ENCODE measurements at regions not wholly inside any gene's neighbourhood (a gene's known extent, or its start where the extent isn't known, plus 50 kb on each side); places are given as distances from the start of the nearest gene placed in this dataset.

GRCh38 chr3:81072591-81072990 is 688.9 kb downstream of the GBE1 start:
- no peak for TF ChIP-seq CTCF (IDR thresholded peaks at IDR 0.05)

GRCh38 chr3:81068546-81068945 is 692.9 kb downstream of the GBE1 start:
- no peak for TF ChIP-seq CTCF (IDR thresholded peaks at IDR 0.05)

- no peak for TF ChIP-seq CTCF (IDR thresholded peaks at IDR 0.05)
Observed at GRCh38 chr3:81063896-81064295, 697.5 kb downstream of the GBE1 start.

GRCh38 chr3:81048058-81048665 is 713.3 kb downstream of the GBE1 start:
- no peak for TF ChIP-seq CTCF (IDR thresholded peaks at IDR 0.05)

GRCh38 chr3:81045976-81046375 is 715.5 kb downstream of the GBE1 start:
- TF ChIP-seq CTCF (IDR thresholded peaks at IDR 0.05), result no peak

GRCh38 chr3:81045246-81045645 is 716.2 kb downstream of the GBE1 start:
- TF ChIP-seq CTCF (IDR thresholded peaks at IDR 0.05), result no peak

GRCh38 chr3:81043660-81044199 is 717.7 kb downstream of the GBE1 start:
- TF ChIP-seq CTCF (IDR thresholded peaks at IDR 0.05), result no peak

- TF ChIP-seq CTCF (IDR thresholded peaks at IDR 0.05), result no peak
Observed at GRCh38 chr3:81043009-81043408, 718.4 kb downstream of the GBE1 start.
